ENCODE measurements at regions not wholly inside any gene's neighbourhood (a gene's known extent, or its start where the extent isn't known, plus 50 kb on each side); places are given as distances from the start of the nearest gene placed in this dataset.

- no peak for TF ChIP-seq EP300 (IDR thresholded peaks at IDR 0.05)
- TF ChIP-seq POLR2A (IDR thresholded peaks at IDR 0.05): no peak
- no peak for TF ChIP-seq CTCF (IDR thresholded peaks at IDR 0.05)
- TF ChIP-seq POLR2AphosphoS5 (IDR thresholded peaks at IDR 0.05): no peak
- Histone ChIP-seq H3K36me3 (no peaks in the 10 kb centered on the region), H3K4me3 (no peak overlapping the region), H3K9me3 (no peaks in the 10 kb centered on the region), H3K27me3 (no peaks in the 10 kb centered on the region), H3K4me1 (no peaks in the 10 kb centered on the region), H3K27ac (no peak overlapping the region)
- WGBS, 2 donors: 67 to 76% methylated on average over 8 of the region's 8 CpGs
- DNase-seq: no peak
- intact Hi-C loops (cut with DNase I): no loop called here
These were observed 137.5 kb downstream of the CCDC71L start for GRCh38 chr7:106523482-106523881.

GRCh38 chr7:106522696-106523095 is 138.3 kb downstream of the CCDC71L start:
- intact Hi-C loops (cut with DNase I): no loop called here
- TF ChIP-seq POLR2A (IDR thresholded peaks at IDR 0.05) (no peak), CTCF (IDR thresholded peaks at IDR 0.05) (no peak), EP300 (IDR thresholded peaks at IDR 0.05) (no peak), POLR2AphosphoS5 (IDR thresholded peaks at IDR 0.05) (no peak)

GRCh38 chr7:106521541-106521940 is 139.4 kb downstream of the CCDC71L start:
- 80 to 84% methylated on average over 2 of the region's 2 CpGs for WGBS, 2 donors
- intact Hi-C loops (cut with DNase I): no loop called here
- H3K4me1 ChIP-seq: no peaks in the 10 kb centered on the region
- no peak overlapping the region for H3K4me3 ChIP-seq
- H3K9me3 ChIP-seq: no peaks in the 10 kb centered on the region
- no peaks in the 10 kb centered on the region for H3K27me3 ChIP-seq
- H3K27ac ChIP-seq: no peak overlapping the region
- no peak for DNase-seq
- TF ChIP-seq POLR2A (IDR thresholded peaks at IDR 0.05): no peak
- no peak for TF ChIP-seq EP300 (IDR thresholded peaks at IDR 0.05)
- TF ChIP-seq POLR2AphosphoS5 (IDR thresholded peaks at IDR 0.05): no peak
- no peak for TF ChIP-seq CTCF (IDR thresholded peaks at IDR 0.05)
- no peaks in the 10 kb centered on the region for H3K36me3 ChIP-seq

More at GRCh38 chr7:106522696-106523095, 138.3 kb downstream of the CCDC71L start:
- H3K4me3 ChIP-seq: no peak overlapping the region
- no peaks in the 10 kb centered on the region for H3K27me3 ChIP-seq
- no peaks in the 10 kb centered on the region for H3K4me1 ChIP-seq
- no peaks in the 10 kb centered on the region for H3K36me3 ChIP-seq
- no peak for DNase-seq
- no peak overlapping the region for H3K27ac ChIP-seq
- no peaks in the 10 kb centered on the region for H3K9me3 ChIP-seq
- 68 to 80% methylated on average over 5 of the region's 5 CpGs for WGBS, 2 donors

GRCh38 chr7:106520962-106521514 is 139.9 kb downstream of the CCDC71L start:
- WGBS, 2 donors: 75 to 82% methylated on average over 4 of the region's 4 CpGs
- Histone ChIP-seq H3K27me3 (no peaks in the 10 kb centered on the region), H3K27ac (no peak overlapping the region), H3K4me1 (no peaks in the 10 kb centered on the region), H3K4me3 (no peak overlapping the region), H3K9me3 (no peaks in the 10 kb centered on the region), H3K36me3 (no peaks in the 10 kb centered on the region)
- no peak for DNase-seq
- intact Hi-C loops (cut with DNase I): no loop called here
- TF ChIP-seq EP300 (IDR thresholded peaks at IDR 0.05) (no peak), POLR2AphosphoS5 (IDR thresholded peaks at IDR 0.05) (no peak), CTCF (IDR thresholded peaks at IDR 0.05) (no peak), POLR2A (IDR thresholded peaks at IDR 0.05) (no peak)

- 71 to 83% methylated on average over 6 of the region's 6 CpGs for WGBS, 2 donors
- DNase-seq: no peak
- Histone ChIP-seq H3K27me3 (no peaks in the 10 kb centered on the region), H3K9me3 (no peaks in the 10 kb centered on the region), H3K27ac (no peak overlapping the region), H3K4me3 (no peak overlapping the region), H3K36me3 (no peaks in the 10 kb centered on the region), H3K4me1 (no peaks in the 10 kb centered on the region)
- intact Hi-C loops (cut with DNase I): no loop called here
- TF ChIP-seq POLR2A (IDR thresholded peaks at IDR 0.05): no peak
- TF ChIP-seq POLR2AphosphoS5 (IDR thresholded peaks at IDR 0.05): no peak
- no peak for TF ChIP-seq CTCF (IDR thresholded peaks at IDR 0.05)
- no peak for TF ChIP-seq EP300 (IDR thresholded peaks at IDR 0.05)
These were observed 142.0 kb downstream of the CCDC71L start for GRCh38 chr7:106518967-106519366.

Data from sigmoid colon (tissue), 6 donors.